ENCODE measurements at regions not wholly inside any gene's neighbourhood (a gene's known extent, or its start where the extent isn't known, plus 50 kb on each side); places are given as distances from the start of the nearest gene placed in this dataset.

- no peaks in the 10 kb centered on the region for H3K9me3 ChIP-seq
- intact Hi-C loops (cut with DNase I), result no loop called here
- no peak for DNase-seq
- no peaks in the 10 kb centered on the region for H3K36me3 ChIP-seq
- H3K4me1 ChIP-seq, result no peaks in the 10 kb centered on the region
- no peaks in the 10 kb centered on the region for H3K27me3 ChIP-seq
- no peak for ATAC-seq
- no peak overlapping the region for H3K4me3 ChIP-seq
- TF ChIP-seq, protein P1, sequence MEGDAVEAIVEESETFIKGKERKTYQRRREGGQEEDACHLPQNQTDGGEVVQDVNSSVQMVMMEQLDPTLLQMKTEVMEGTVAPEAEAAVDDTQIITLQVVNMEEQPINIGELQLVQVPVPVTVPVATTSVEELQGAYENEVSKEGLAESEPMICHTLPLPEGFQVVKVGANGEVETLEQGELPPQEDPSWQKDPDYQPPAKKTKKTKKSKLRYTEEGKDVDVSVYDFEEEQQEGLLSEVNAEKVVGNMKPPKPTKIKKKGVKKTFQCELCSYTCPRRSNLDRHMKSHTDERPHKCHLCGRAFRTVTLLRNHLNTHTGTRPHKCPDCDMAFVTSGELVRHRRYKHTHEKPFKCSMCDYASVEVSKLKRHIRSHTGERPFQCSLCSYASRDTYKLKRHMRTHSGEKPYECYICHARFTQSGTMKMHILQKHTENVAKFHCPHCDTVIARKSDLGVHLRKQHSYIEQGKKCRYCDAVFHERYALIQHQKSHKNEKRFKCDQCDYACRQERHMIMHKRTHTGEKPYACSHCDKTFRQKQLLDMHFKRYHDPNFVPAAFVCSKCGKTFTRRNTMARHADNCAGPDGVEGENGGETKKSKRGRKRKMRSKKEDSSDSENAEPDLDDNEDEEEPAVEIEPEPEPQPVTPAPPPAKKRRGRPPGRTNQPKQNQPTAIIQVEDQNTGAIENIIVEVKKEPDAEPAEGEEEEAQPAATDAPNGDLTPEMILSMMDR (IDR thresholded peaks at IDR 0.05), result no peak
- no peak overlapping the region for H3K27ac ChIP-seq
Observed at GRCh38 chr5:96074460-96074859, 112.8 kb upstream of the ELL2 start.

- no peaks in the 10 kb centered on the region for H3K9me3 ChIP-seq
- DNase-seq (no peak), ATAC-seq (no peak)
- intact Hi-C loops (cut with DNase I), result no loop called here
- no peaks in the 10 kb centered on the region for H3K36me3 ChIP-seq
- TF ChIP-seq, protein P1 (IDR thresholded peaks at IDR 0.05), result no peak
- H3K4me1 ChIP-seq, result no peaks in the 10 kb centered on the region
- no peak overlapping the region for H3K27ac ChIP-seq
- no peak overlapping the region for H3K4me3 ChIP-seq
- H3K27me3 ChIP-seq, result no peaks in the 10 kb centered on the region
Observed at GRCh38 chr5:96072791-96073165, 111.1 kb upstream of the ELL2 start.

- TF ChIP-seq, protein P1 (IDR thresholded peaks at IDR 0.05), result no peak
- Histone ChIP-seq H3K9me3 (no peaks in the 10 kb centered on the region), H3K27ac (no peak overlapping the region), H3K36me3 (no peaks in the 10 kb centered on the region), H3K4me3 (no peak overlapping the region), H3K27me3 (no peaks in the 10 kb centered on the region), H3K4me1 (no peaks in the 10 kb centered on the region)
- intact Hi-C loops (cut with DNase I), result no loop called here
- DNase-seq (no peak), ATAC-seq (no peak)
Observed at GRCh38 chr5:96072138-96072790, 110.6 kb upstream of the ELL2 start.

- DNase-seq (no peak), ATAC-seq (peak; percentile 55)
- Histone ChIP-seq H3K4me1 (no peaks in the 10 kb centered on the region), H3K27me3 (no peaks in the 10 kb centered on the region), H3K36me3 (no peaks in the 10 kb centered on the region), H3K4me3 (no peak overlapping the region), H3K9me3 (no peaks in the 10 kb centered on the region), H3K27ac (no peak overlapping the region)
- intact Hi-C loops (cut with DNase I), result no loop called here
- TF ChIP-seq, protein P1 (IDR thresholded peaks at IDR 0.05), result no peak
Observed at GRCh38 chr5:96070622-96071225, 109.1 kb upstream of the ELL2 start.

- no peaks in the 10 kb centered on the region for H3K27me3 ChIP-seq
- intact Hi-C loops (cut with DNase I), result no loop called here
- no peak overlapping the region for H3K27ac ChIP-seq
- H3K36me3 ChIP-seq, result no peaks in the 10 kb centered on the region
- no peaks in the 10 kb centered on the region for H3K4me1 ChIP-seq
- H3K9me3 ChIP-seq, result no peaks in the 10 kb centered on the region
- H3K4me3 ChIP-seq, result no peak overlapping the region
- TF ChIP-seq, protein P1 (IDR thresholded peaks at IDR 0.05), result no peak
- DNase-seq, result no peak
- no peak for ATAC-seq
Observed at GRCh38 chr5:96067894-96068614, 106.4 kb upstream of the ELL2 start.

Measured in upper lobe of right lung (tissue), 1 donor.